SJCRH30 (cell line): ENCODE measurements at regions not wholly inside any gene's neighbourhood (a gene's known extent, or its start where the extent isn't known, plus 50 kb on each side); places are given as distances from the start of the nearest gene placed in this dataset.

ENCODE experiments used
- DNase-seq, 2 experiments: peaks; one replicate each; pipeline ENCODE4 v3.0.0-alpha.2; 2015 to 2020
- H3K27ac ChIP-seq: fragments of 250-450 bp; sonication (Bioruptor Pico); 2 replicates; pipeline ENCODE4 v1.5.1; 2020; ENCODE audit warnings: mild to moderate bottlenecking, moderate library complexity
- H3K27me3 ChIP-seq: fragments of 250-450 bp; sonication (Bioruptor Pico); 2 replicates; pipeline ENCODE4 v1.5.1; 2020; ENCODE audit warnings: mild to moderate bottlenecking, moderate library complexity
- H3K36me3 ChIP-seq: fragments of 250-450 bp; sonication (Bioruptor Pico); 2 replicates; pipeline ENCODE4 v1.5.1; 2020; ENCODE audit warnings: mild to moderate bottlenecking, moderate library complexity
- H3K4me1 ChIP-seq: fragments of 250-450 bp; sonication (Bioruptor Pico); 2 replicates; pipeline ENCODE4 v1.5.1; 2020; ENCODE audit warnings: mild to moderate bottlenecking, moderate library complexity
- H3K4me3 ChIP-seq: fragments of 250-450 bp; sonication (Bioruptor Pico); 2 replicates; pipeline ENCODE4 v1.5.1; 2020; ENCODE audit warnings: mild to moderate bottlenecking, moderate library complexity
- H3K9me3 ChIP-seq: fragments of 250-450 bp; sonication (Bioruptor Pico); replicated peaks from 2 replicates; pipeline ENCODE4 v1.5.1; 2020; ENCODE audit warnings: mild to moderate bottlenecking, moderate library complexity

- Histone ChIP-seq H3K36me3 (no peaks in the 10 kb centered on the region), H3K27ac (no peak overlapping the region), H3K27me3 (no peaks in the 10 kb centered on the region), H3K9me3 (no peaks in the 10 kb centered on the region; the same call in none of the 2 replicates), H3K4me1 (peaks cover 17% of the 10 kb centered on the region), H3K4me3 (no peak overlapping the region)
- DNase-seq: no peak
Observed at GRCh38 chr6:149184523-149184922, 133.0 kb upstream of the TAB2 start.

- Histone ChIP-seq H3K4me1 (peaks cover 12% of the 10 kb centered on the region), H3K27ac (no peak overlapping the region), H3K9me3 (no peaks in the 10 kb centered on the region; the same call in none of the 2 replicates), H3K4me3 (no peak overlapping the region), H3K27me3 (no peaks in the 10 kb centered on the region), H3K36me3 (no peaks in the 10 kb centered on the region)
- DNase-seq: no peak
Observed at GRCh38 chr6:149185799-149186357, 131.6 kb upstream of the TAB2 start.

GRCh38 chr6:149186873-149187272 lies 130.6 kb upstream of the TAB2 start:
- H3K27ac ChIP-seq: no peak overlapping the region
- H3K4me3 ChIP-seq: no peak overlapping the region
- DNase-seq: no peak
- H3K27me3 ChIP-seq: no peaks in the 10 kb centered on the region
- no peaks in the 10 kb centered on the region; the same call in none of the 2 replicates for H3K9me3 ChIP-seq
- no peaks in the 10 kb centered on the region for H3K36me3 ChIP-seq
- peaks cover 4% of the 10 kb centered on the region for H3K4me1 ChIP-seq

- Histone ChIP-seq H3K27me3 (no peaks in the 10 kb centered on the region), H3K4me3 (no peak overlapping the region), H3K36me3 (no peaks in the 10 kb centered on the region), H3K27ac (no peak overlapping the region), H3K4me1 (no peaks in the 10 kb centered on the region), H3K9me3 (no peaks in the 10 kb centered on the region; the same call in 1 of the 2 replicates)
- DNase-seq: peak; percentile 43 to 67
Observed at GRCh38 chr6:149190224-149190831, 127.2 kb upstream of the TAB2 start.

- Histone ChIP-seq H3K27ac (no peak overlapping the region), H3K27me3 (no peaks in the 10 kb centered on the region), H3K4me1 (no peaks in the 10 kb centered on the region), H3K9me3 (peaks cover 2% of the 10 kb centered on the region; the same call in 1 of the 2 replicates), H3K4me3 (no peak overlapping the region), H3K36me3 (no peaks in the 10 kb centered on the region)
- no peak for DNase-seq
Observed at GRCh38 chr6:149194820-149195558, 122.5 kb upstream of the TAB2 start.

GRCh38 chr6:149196091-149196490 lies 121.4 kb upstream of the TAB2 start:
- peaks cover 2% of the 10 kb centered on the region; the same call in 1 of the 2 replicates for H3K9me3 ChIP-seq
- no peaks in the 10 kb centered on the region for H3K27me3 ChIP-seq
- H3K27ac ChIP-seq: no peak overlapping the region
- H3K4me3 ChIP-seq: no peak overlapping the region
- no peaks in the 10 kb centered on the region for H3K4me1 ChIP-seq
- H3K36me3 ChIP-seq: no peaks in the 10 kb centered on the region
- no peak for DNase-seq

- Histone ChIP-seq H3K27ac (no peak overlapping the region), H3K27me3 (no peaks in the 10 kb centered on the region), H3K36me3 (no peaks in the 10 kb centered on the region), H3K4me3 (no peak overlapping the region), H3K9me3 (peaks cover 2% of the 10 kb centered on the region; the same call in 1 of the 2 replicates), H3K4me1 (no peaks in the 10 kb centered on the region)
- DNase-seq: no peak
Observed at GRCh38 chr6:149197482-149197881, 120.0 kb upstream of the TAB2 start.

GRCh38 chr6:149198265-149198664 lies 119.2 kb upstream of the TAB2 start:
- H3K36me3 ChIP-seq: no peaks in the 10 kb centered on the region
- no peak overlapping the region for H3K27ac ChIP-seq
- H3K4me1 ChIP-seq: no peaks in the 10 kb centered on the region
- peaks cover 2% of the 10 kb centered on the region; the same call in 1 of the 2 replicates for H3K9me3 ChIP-seq
- DNase-seq: no peak
- H3K4me3 ChIP-seq: no peak overlapping the region
- H3K27me3 ChIP-seq: no peaks in the 10 kb centered on the region

GRCh38 chr6:149200282-149200945 lies 117.1 kb upstream of the TAB2 start:
- H3K27ac ChIP-seq: no peak overlapping the region
- no peak for DNase-seq
- H3K4me3 ChIP-seq: no peak overlapping the region
- H3K36me3 ChIP-seq: no peaks in the 10 kb centered on the region
- no peaks in the 10 kb centered on the region for H3K27me3 ChIP-seq
- H3K9me3 ChIP-seq: peaks cover 2% of the 10 kb centered on the region; the same call in 1 of the 2 replicates
- H3K4me1 ChIP-seq: no peaks in the 10 kb centered on the region

- DNase-seq: no peak
- no peak overlapping the region for H3K4me3 ChIP-seq
- H3K4me1 ChIP-seq: no peaks in the 10 kb centered on the region
- no peaks in the 10 kb centered on the region for H3K36me3 ChIP-seq
- peaks cover 2% of the 10 kb centered on the region; the same call in 1 of the 2 replicates for H3K9me3 ChIP-seq
- H3K27ac ChIP-seq: no peak overlapping the region
- H3K27me3 ChIP-seq: no peaks in the 10 kb centered on the region
Observed at GRCh38 chr6:149201068-149201655, 116.3 kb upstream of the TAB2 start.

GRCh38 chr6:149202100-149202499 lies 115.4 kb upstream of the TAB2 start:
- Histone ChIP-seq H3K4me3 (no peak overlapping the region), H3K9me3 (peaks cover 2% of the 10 kb centered on the region; the same call in 1 of the 2 replicates), H3K4me1 (no peaks in the 10 kb centered on the region), H3K36me3 (no peaks in the 10 kb centered on the region), H3K27ac (no peak overlapping the region), H3K27me3 (no peaks in the 10 kb centered on the region)
- no peak for DNase-seq

GRCh38 chr6:149202952-149203351 lies 114.6 kb upstream of the TAB2 start:
- no peak for DNase-seq
- Histone ChIP-seq H3K4me3 (no peak overlapping the region), H3K27me3 (no peaks in the 10 kb centered on the region), H3K27ac (no peak overlapping the region), H3K4me1 (no peaks in the 10 kb centered on the region), H3K9me3 (peaks cover 2% of the 10 kb centered on the region; the same call in 1 of the 2 replicates), H3K36me3 (no peaks in the 10 kb centered on the region)

- DNase-seq: no peak
Observed at GRCh38 chr6:149203509-149203908, 114.0 kb upstream of the TAB2 start.

GRCh38 chr6:149208134-149208601 lies 109.3 kb upstream of the TAB2 start:
- Histone ChIP-seq H3K9me3 (no peaks in the 10 kb centered on the region), H3K4me1 (no peaks in the 10 kb centered on the region), H3K36me3 (no peaks in the 10 kb centered on the region), H3K27me3 (no peaks in the 10 kb centered on the region), H3K27ac (no peak overlapping the region), H3K4me3 (no peak overlapping the region)
- no peak for DNase-seq

More at GRCh38 chr6:149203509-149203908, 114.0 kb upstream of the TAB2 start:
- no peaks in the 10 kb centered on the region for H3K36me3 ChIP-seq
- no peak overlapping the region for H3K27ac ChIP-seq
- 0 out of 2 replicates have a peak, but pooled peaks cover 2% of the 10 kb centered on the region for H3K9me3 ChIP-seq
- no peak overlapping the region for H3K4me3 ChIP-seq
- no peaks in the 10 kb centered on the region for H3K4me1 ChIP-seq
- H3K27me3 ChIP-seq: no peaks in the 10 kb centered on the region
